ENCODE measurements at regions not wholly inside any gene's neighbourhood (a gene's known extent, or its start where the extent isn't known, plus 50 kb on each side); places are given as distances from the start of the nearest gene placed in this dataset.

- Mint-ChIP-seq H3K36me3 (no peaks in the 10 kb centered on the region), H3K4me1 (ENCODE audit: low read depth) (no peaks in the 10 kb centered on the region), H3K27ac (no peak overlapping the region), H3K27me3 (no peaks in the 10 kb centered on the region), H3K9me3 (no peaks in the 10 kb centered on the region), H3K4me3 (no peak overlapping the region)
- no peak for DNase-seq
- POLR2A ChIA-PET: no interaction called here
- intact Hi-C loops (cut with micrococcal nuclease): no loop called here
- CTCF ChIA-PET: no interaction called here
These were observed 217.8 kb downstream of the BCL11A start for GRCh38 chr2:60335533-60336237.

GRCh38 chr2:60334610-60335009 lies 218.8 kb downstream of the BCL11A start:
- H3K36me3 Mint-ChIP-seq: no peaks in the 10 kb centered on the region
- POLR2A ChIA-PET: no interaction called here
- H3K27me3 Mint-ChIP-seq: no peaks in the 10 kb centered on the region
- H3K4me1 Mint-ChIP-seq (ENCODE audit: low read depth): no peaks in the 10 kb centered on the region
- no peaks in the 10 kb centered on the region for H3K9me3 Mint-ChIP-seq
- DNase-seq: no peak
- intact Hi-C loops (cut with micrococcal nuclease): no loop called here
- CTCF ChIA-PET: no interaction called here
- no peak overlapping the region for H3K4me3 Mint-ChIP-seq
- H3K27ac Mint-ChIP-seq: no peak overlapping the region

- H3K4me1 Mint-ChIP-seq (ENCODE audit: low read depth): no peaks in the 10 kb centered on the region
- POLR2A ChIA-PET: no interaction called here
These were observed 220.2 kb downstream of the BCL11A start for GRCh38 chr2:60333264-60333663.

GRCh38 chr2:60331115-60331809 lies 222.2 kb downstream of the BCL11A start:
- no peaks in the 10 kb centered on the region for H3K36me3 Mint-ChIP-seq
- ChIA-PET CTCF (no interaction called here), POLR2A (no interaction called here)
- intact Hi-C loops (cut with micrococcal nuclease): no loop called here
- no peak overlapping the region for H3K27ac Mint-ChIP-seq
- H3K27me3 Mint-ChIP-seq: no peaks in the 10 kb centered on the region
- H3K9me3 Mint-ChIP-seq: peaks cover 3% of the 10 kb centered on the region
- no peaks in the 10 kb centered on the region for H3K4me1 Mint-ChIP-seq (ENCODE audit: low read depth)
- no peak overlapping the region for H3K4me3 Mint-ChIP-seq
- DNase-seq: no peak

More at GRCh38 chr2:60333264-60333663, 220.2 kb downstream of the BCL11A start:
- intact Hi-C loops (cut with micrococcal nuclease): no loop called here
- Mint-ChIP-seq H3K9me3 (no peaks in the 10 kb centered on the region), H3K4me3 (no peak overlapping the region), H3K36me3 (no peaks in the 10 kb centered on the region), H3K27me3 (no peaks in the 10 kb centered on the region), H3K27ac (no peak overlapping the region)
- CTCF ChIA-PET: no interaction called here
- DNase-seq: no peak

- H3K27ac Mint-ChIP-seq: no peak overlapping the region
- intact Hi-C loops (cut with micrococcal nuclease): no loop called here
- no peaks in the 10 kb centered on the region for H3K4me1 Mint-ChIP-seq (ENCODE audit: low read depth)
- no peak for DNase-seq
- H3K36me3 Mint-ChIP-seq: no peaks in the 10 kb centered on the region
- no peaks in the 10 kb centered on the region for H3K27me3 Mint-ChIP-seq
- no peak overlapping the region for H3K4me3 Mint-ChIP-seq
- CTCF ChIA-PET: no interaction called here
- H3K9me3 Mint-ChIP-seq: peaks cover 4% of the 10 kb centered on the region
- POLR2A ChIA-PET: no interaction called here
These were observed 224.2 kb downstream of the BCL11A start for GRCh38 chr2:60329225-60329624.

- Mint-ChIP-seq H3K27me3 (peaks cover 2% of the 10 kb centered on the region), H3K4me1 (ENCODE audit: low read depth) (no peaks in the 10 kb centered on the region)
- POLR2A ChIA-PET: no interaction called here
These were observed 228.9 kb downstream of the BCL11A start for GRCh38 chr2:60324536-60324935.

GRCh38 chr2:60321816-60322215 lies 231.6 kb downstream of the BCL11A start:
- DNase-seq: no peak
- Mint-ChIP-seq H3K27me3 (peaks cover 2% of the 10 kb centered on the region), H3K4me3 (no peak overlapping the region), H3K36me3 (no peaks in the 10 kb centered on the region), H3K4me1 (ENCODE audit: low read depth) (no peaks in the 10 kb centered on the region), H3K27ac (no peak overlapping the region), H3K9me3 (peaks cover 4% of the 10 kb centered on the region)
- intact Hi-C loops (cut with micrococcal nuclease): no loop called here
- POLR2A ChIA-PET: no interaction called here
- CTCF ChIA-PET: no interaction called here

More at GRCh38 chr2:60324536-60324935, 228.9 kb downstream of the BCL11A start:
- no peak for DNase-seq
- intact Hi-C loops (cut with micrococcal nuclease): no loop called here
- CTCF ChIA-PET: no interaction called here
- H3K4me3 Mint-ChIP-seq: no peak overlapping the region
- no peak overlapping the region for H3K27ac Mint-ChIP-seq
- peaks cover 4% of the 10 kb centered on the region for H3K9me3 Mint-ChIP-seq
- no peaks in the 10 kb centered on the region for H3K36me3 Mint-ChIP-seq

- Mint-ChIP-seq H3K4me1 (ENCODE audit: low read depth) (no peaks in the 10 kb centered on the region), H3K9me3 (no peaks in the 10 kb centered on the region), H3K4me3 (no peak overlapping the region), H3K27ac (no peak overlapping the region), H3K27me3 (peaks cover 2% of the 10 kb centered on the region), H3K36me3 (no peaks in the 10 kb centered on the region)
- ChIA-PET CTCF (no interaction called here), POLR2A (no interaction called here)
- no peak for DNase-seq
- intact Hi-C loops (cut with micrococcal nuclease): no loop called here
These were observed 232.7 kb downstream of the BCL11A start for GRCh38 chr2:60320724-60321123.

GRCh38 chr2:60319031-60319547 lies 234.4 kb downstream of the BCL11A start:
- CTCF ChIA-PET: no interaction called here
- no peak for DNase-seq
- Mint-ChIP-seq H3K4me1 (ENCODE audit: low read depth) (no peaks in the 10 kb centered on the region), H3K4me3 (no peak overlapping the region), H3K9me3 (no peaks in the 10 kb centered on the region), H3K36me3 (no peaks in the 10 kb centered on the region), H3K27ac (no peak overlapping the region), H3K27me3 (peaks cover 2% of the 10 kb centered on the region)
- POLR2A ChIA-PET: no interaction called here
- intact Hi-C loops (cut with micrococcal nuclease): no loop called here

- Mint-ChIP-seq H3K36me3 (no peaks in the 10 kb centered on the region), H3K9me3 (no peaks in the 10 kb centered on the region), H3K27me3 (no peaks in the 10 kb centered on the region), H3K4me1 (ENCODE audit: low read depth) (no peaks in the 10 kb centered on the region), H3K27ac (no peak overlapping the region), H3K4me3 (no peak overlapping the region)
- POLR2A ChIA-PET: no interaction called here
- CTCF ChIA-PET: no interaction called here
- DNase-seq: no peak
- intact Hi-C loops (cut with micrococcal nuclease): no loop called here
These were observed 234.9 kb downstream of the BCL11A start for GRCh38 chr2:60318544-60318943.

GRCh38 chr2:60317844-60318243 lies 235.6 kb downstream of the BCL11A start:
- H3K9me3 Mint-ChIP-seq: no peaks in the 10 kb centered on the region
- ChIA-PET CTCF (no interaction called here), POLR2A (no interaction called here)
- H3K36me3 Mint-ChIP-seq: no peaks in the 10 kb centered on the region
- no peaks in the 10 kb centered on the region for H3K4me1 Mint-ChIP-seq (ENCODE audit: low read depth)
- DNase-seq: no peak
- no peaks in the 10 kb centered on the region for H3K27me3 Mint-ChIP-seq
- H3K27ac Mint-ChIP-seq: no peak overlapping the region
- H3K4me3 Mint-ChIP-seq: no peak overlapping the region
- intact Hi-C loops (cut with micrococcal nuclease): no loop called here

DNA sequence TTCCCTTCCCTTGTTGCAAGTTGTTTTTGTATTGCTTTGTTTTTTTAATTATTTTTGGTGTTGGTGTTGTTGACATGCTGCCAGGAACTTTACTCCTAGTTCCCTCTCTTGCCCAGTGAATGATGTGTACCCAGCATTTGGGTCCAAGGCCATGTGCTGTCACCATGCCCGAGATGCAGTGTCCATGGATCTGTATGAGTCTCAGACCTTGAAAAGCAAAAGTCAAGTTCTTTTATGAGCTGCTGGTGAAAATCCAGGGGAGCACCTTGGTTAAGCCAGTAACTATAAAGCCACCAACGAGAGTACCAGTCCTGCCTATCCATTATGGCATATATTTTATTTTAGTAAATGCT lies 236.4 kb downstream of the BCL11A start:
- Mint-ChIP-seq H3K4me1 (ENCODE audit: low read depth) (no peaks in the 10 kb centered on the region), H3K27me3 (no peaks in the 10 kb centered on the region), H3K9me3 (no peaks in the 10 kb centered on the region), H3K27ac (no peak overlapping the region), H3K36me3 (no peaks in the 10 kb centered on the region), H3K4me3 (no peak overlapping the region)
- no peak for DNase-seq
- ChIA-PET CTCF (no interaction called here), POLR2A (no interaction called here)
- intact Hi-C loops (cut with micrococcal nuclease): no loop called here

DNA sequence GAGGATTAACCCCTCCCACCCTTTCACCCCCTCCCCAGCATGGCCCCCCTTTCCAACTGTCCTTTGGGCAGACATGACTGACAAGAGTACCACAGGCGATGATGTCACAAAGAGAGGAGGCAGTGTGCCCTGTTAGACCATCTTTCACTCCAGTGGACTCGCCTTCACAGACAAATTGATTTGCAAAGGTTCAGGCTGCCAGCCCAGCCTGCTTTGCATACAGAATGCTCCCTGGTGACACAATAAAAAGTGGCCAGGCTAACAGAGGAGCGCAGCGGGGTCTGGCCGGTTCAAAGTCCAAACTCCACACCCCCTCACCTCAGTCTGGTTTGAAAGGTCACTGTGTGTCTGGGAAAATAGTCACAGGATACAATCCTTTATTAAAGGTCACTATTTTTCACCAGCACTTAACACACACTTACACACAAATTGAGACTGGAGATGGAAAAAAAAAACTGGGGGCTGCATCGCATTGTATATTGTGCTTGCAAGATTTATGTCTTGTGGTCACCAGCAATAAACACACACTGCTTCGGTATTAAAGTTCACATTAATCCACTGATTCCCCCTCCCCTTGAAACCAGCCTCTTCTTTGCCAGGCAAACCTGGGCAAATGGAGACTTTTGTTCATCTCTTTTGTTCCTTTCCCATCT lies 236.9 kb downstream of the BCL11A start:
- Mint-ChIP-seq H3K4me1 (ENCODE audit: low read depth) (no peaks in the 10 kb centered on the region), H3K27me3 (no peaks in the 10 kb centered on the region), H3K27ac (no peak overlapping the region), H3K36me3 (no peaks in the 10 kb centered on the region), H3K4me3 (no peak overlapping the region), H3K9me3 (no peaks in the 10 kb centered on the region)
- no peak for DNase-seq
- CTCF ChIA-PET: no interaction called here
- POLR2A ChIA-PET: no interaction called here
- intact Hi-C loops (cut with micrococcal nuclease): no loop called here
